HL-60 (cell line): ENCODE measurements at regions not wholly inside any gene's neighbourhood (a gene's known extent, or its start where the extent isn't known, plus 50 kb on each side); places are given as distances from the start of the nearest gene placed in this dataset.

Source experiments
- DNase-seq, 2 experiments: peaks; one replicate each; pipeline ENCODE4 v3.0.0-alpha.2; 2010 to 2020; ENCODE audit warnings: low read depth in 1 of 2, low spot score in 1 of 2
- H3K27ac ChIP-seq: fragments of 250-450 bp; sonication (Bioruptor Pico); replicated peaks from 2 replicates; pipeline ENCODE4 v1.5.1; 2020; ENCODE audit warnings: mild to moderate bottlenecking, moderate library complexity
- H3K27me3 ChIP-seq: fragments of 250-450 bp; sonication (Bioruptor Pico); 2 replicates; pipeline ENCODE4 v1.5.1; 2021; ENCODE audit warnings: mild to moderate bottlenecking, moderate library complexity; ENCODE audit not compliant: insufficient read depth, poor library complexity, severe bottlenecking
- H3K4me3 ChIP-seq: replicated peaks from 2 replicates; pipeline ENCODE4 v1.5.1; 2011; ENCODE audit warnings: mild to moderate bottlenecking, control low read depth, low read length; ENCODE audit not compliant: insufficient read depth
- GABPA ChIP-seq: IDR thresholded peaks from 2 replicates; pipeline ENCODE4 v1.6.1; 2012; ENCODE audit warnings: low read depth
- POLR2AphosphoS5 ChIP-seq: IDR thresholded peaks from 2 replicates; pipeline ENCODE4 v1.6.1; 2012; ENCODE audit warnings: low read depth
- SPI1 ChIP-seq: IDR thresholded peaks from 2 replicates; pipeline ENCODE4 v1.6.1; 2012; ENCODE audit warnings: low read depth, mild to moderate bottlenecking, borderline replicate concordance
- TF ChIP-seq, protein P1 (sequence below): IDR thresholded peaks from one replicate; pipeline ENCODE4 v1.5.1; 2011; ENCODE audit warnings: low read length, control low read depth, inconsistent platforms; ENCODE audit not compliant: insufficient read depth
- TF ChIP-seq, protein P2 (sequence below): IDR thresholded peaks from 2 replicates; pipeline ENCODE4 v1.6.1; 2012; ENCODE audit warnings: low read depth; ENCODE audit not compliant: insufficient replicate concordance

- no peak overlapping the region for H3K4me3 ChIP-seq
- H3K27ac ChIP-seq: peak overlapping the region; percentile 74
- DNase-seq: peak; percentile 73 to 86
- H3K27me3 ChIP-seq: no peaks in the 10 kb centered on the region
- TF ChIP-seq, protein P1, sequence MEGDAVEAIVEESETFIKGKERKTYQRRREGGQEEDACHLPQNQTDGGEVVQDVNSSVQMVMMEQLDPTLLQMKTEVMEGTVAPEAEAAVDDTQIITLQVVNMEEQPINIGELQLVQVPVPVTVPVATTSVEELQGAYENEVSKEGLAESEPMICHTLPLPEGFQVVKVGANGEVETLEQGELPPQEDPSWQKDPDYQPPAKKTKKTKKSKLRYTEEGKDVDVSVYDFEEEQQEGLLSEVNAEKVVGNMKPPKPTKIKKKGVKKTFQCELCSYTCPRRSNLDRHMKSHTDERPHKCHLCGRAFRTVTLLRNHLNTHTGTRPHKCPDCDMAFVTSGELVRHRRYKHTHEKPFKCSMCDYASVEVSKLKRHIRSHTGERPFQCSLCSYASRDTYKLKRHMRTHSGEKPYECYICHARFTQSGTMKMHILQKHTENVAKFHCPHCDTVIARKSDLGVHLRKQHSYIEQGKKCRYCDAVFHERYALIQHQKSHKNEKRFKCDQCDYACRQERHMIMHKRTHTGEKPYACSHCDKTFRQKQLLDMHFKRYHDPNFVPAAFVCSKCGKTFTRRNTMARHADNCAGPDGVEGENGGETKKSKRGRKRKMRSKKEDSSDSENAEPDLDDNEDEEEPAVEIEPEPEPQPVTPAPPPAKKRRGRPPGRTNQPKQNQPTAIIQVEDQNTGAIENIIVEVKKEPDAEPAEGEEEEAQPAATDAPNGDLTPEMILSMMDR: peak; percentile 70
- TF ChIP-seq, protein P2, sequence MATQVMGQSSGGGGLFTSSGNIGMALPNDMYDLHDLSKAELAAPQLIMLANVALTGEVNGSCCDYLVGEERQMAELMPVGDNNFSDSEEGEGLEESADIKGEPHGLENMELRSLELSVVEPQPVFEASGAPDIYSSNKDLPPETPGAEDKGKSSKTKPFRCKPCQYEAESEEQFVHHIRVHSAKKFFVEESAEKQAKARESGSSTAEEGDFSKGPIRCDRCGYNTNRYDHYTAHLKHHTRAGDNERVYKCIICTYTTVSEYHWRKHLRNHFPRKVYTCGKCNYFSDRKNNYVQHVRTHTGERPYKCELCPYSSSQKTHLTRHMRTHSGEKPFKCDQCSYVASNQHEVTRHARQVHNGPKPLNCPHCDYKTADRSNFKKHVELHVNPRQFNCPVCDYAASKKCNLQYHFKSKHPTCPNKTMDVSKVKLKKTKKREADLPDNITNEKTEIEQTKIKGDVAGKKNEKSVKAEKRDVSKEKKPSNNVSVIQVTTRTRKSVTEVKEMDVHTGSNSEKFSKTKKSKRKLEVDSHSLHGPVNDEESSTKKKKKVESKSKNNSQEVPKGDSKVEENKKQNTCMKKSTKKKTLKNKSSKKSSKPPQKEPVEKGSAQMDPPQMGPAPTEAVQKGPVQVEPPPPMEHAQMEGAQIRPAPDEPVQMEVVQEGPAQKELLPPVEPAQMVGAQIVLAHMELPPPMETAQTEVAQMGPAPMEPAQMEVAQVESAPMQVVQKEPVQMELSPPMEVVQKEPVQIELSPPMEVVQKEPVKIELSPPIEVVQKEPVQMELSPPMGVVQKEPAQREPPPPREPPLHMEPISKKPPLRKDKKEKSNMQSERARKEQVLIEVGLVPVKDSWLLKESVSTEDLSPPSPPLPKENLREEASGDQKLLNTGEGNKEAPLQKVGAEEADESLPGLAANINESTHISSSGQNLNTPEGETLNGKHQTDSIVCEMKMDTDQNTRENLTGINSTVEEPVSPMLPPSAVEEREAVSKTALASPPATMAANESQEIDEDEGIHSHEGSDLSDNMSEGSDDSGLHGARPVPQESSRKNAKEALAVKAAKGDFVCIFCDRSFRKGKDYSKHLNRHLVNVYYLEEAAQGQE: no peak
- TF ChIP-seq POLR2AphosphoS5: peak; percentile 24; the same call in 1 of the 2 replicates
- TF ChIP-seq GABPA: no peak
- peak; percentile 39; the same call in 1 of the 2 replicates for TF ChIP-seq SPI1
Observed at GRCh38 chr1:25037174-25038074, 107.3 kb upstream of the RUNX3 start.

DNA sequence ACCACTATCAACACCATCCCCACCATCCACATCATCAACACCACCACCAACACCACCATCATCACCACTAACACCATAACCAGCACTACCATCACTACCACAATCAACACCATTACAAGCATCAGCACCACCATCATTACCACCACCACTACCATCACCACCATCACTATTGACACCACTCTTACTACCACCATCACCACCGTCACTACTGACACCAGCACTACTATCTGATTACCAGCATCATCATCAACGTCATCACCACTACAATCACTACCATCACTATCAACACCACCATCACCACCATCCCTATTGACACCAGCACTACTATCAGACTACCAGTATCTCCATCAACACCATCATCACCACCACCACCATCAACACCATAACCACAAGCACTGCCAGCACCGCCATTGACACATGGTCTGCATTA, 106.1 kb upstream of the RUNX3 start:
- TF ChIP-seq POLR2AphosphoS5 (no peak), SPI1 (no peak), GABPA (no peak)
- TF ChIP-seq, protein P2: no peak
- DNase-seq: no peak
- Histone ChIP-seq H3K27ac (no peak overlapping the region), H3K4me3 (no peak overlapping the region), H3K27me3 (no peaks in the 10 kb centered on the region)

DNA sequence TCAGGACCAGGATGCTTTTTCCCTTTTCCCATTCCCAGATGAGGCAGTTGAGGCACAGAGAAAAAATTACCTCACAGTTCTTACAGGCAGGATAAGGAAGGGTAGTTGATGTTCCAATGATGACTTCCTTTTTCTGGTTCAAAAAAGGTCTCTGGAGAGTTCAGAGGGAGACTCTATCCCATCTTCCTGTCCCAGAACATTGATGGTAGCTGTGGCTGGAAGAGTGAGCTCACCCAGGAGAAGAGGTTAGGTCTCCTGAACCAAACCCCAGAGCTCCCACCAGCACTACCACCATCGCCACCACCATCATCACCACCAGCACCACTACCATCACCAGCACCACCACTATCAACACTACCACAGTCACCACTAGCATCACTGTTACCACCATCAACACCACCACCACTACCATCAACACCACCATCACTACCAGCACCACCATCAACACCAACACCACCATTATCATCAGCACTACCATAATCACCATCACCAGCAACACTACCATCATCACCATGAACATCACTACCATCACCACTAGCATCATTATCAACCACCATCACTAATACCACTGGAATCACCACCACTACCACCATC, 105.5 kb upstream of the RUNX3 start:
- no peak overlapping the region for H3K4me3 ChIP-seq
- H3K27me3 ChIP-seq: no peaks in the 10 kb centered on the region
- TF ChIP-seq, protein P2: no peak
- TF ChIP-seq, protein P1: no peak
- TF ChIP-seq SPI1 (peak; percentile 65; the same call in 1 of the 2 replicates), GABPA (no peak), POLR2AphosphoS5 (no peak)

More for the DNA sequence above, 105.5 kb upstream of the RUNX3 start:
- H3K27ac ChIP-seq: peak overlapping the region; percentile 97; the same call in 1 of the 2 replicates
- DNase-seq: peak in 1 of 2 experiments; percentile 57
